ENCODE measurements at regions not wholly inside any gene's neighbourhood (a gene's known extent, or its start where the extent isn't known, plus 50 kb on each side); places are given as distances from the start of the nearest gene placed in this dataset.

DNA sequence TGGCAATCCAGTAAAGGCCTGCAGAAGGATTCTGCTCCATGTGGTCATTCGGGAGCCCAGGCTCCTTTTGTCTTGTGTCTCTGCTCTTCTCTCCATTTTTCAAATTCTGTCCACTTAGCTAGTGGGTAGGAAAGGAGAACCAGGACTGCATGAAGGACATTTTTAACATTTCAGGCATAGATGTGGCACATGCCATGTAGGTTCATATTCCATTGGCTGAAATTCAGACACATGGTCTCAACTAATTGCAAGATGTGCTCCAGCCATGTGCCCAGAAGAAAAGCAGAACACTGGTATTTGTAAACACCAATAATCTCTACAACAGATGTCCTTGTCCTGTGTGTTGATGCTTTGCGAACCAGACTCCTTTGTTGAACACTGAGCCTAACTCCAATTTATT is 85.2 kb upstream of the WLS start:
- Histone ChIP-seq H3K27me3 (ENCODE audit: control insufficient read depth, insufficient read depth, low read length) (no peaks in the 10 kb centered on the region), H3K4me1 (ENCODE audit: control insufficient read depth, insufficient read depth, low read length) (peaks cover 4% of the 10 kb centered on the region), H3K36me3 (ENCODE audit: control insufficient read depth, insufficient read depth, low read length) (no peaks in the 10 kb centered on the region), H3K4me3 (ENCODE audit: low read depth, low read length) (no peak overlapping the region), H3K9me3 (ENCODE audit: control insufficient read depth, insufficient read depth, low read length) (no peaks in the 10 kb centered on the region), H3K9ac (ENCODE audit: low read depth, low read length) (no peak overlapping the region)

DNA sequence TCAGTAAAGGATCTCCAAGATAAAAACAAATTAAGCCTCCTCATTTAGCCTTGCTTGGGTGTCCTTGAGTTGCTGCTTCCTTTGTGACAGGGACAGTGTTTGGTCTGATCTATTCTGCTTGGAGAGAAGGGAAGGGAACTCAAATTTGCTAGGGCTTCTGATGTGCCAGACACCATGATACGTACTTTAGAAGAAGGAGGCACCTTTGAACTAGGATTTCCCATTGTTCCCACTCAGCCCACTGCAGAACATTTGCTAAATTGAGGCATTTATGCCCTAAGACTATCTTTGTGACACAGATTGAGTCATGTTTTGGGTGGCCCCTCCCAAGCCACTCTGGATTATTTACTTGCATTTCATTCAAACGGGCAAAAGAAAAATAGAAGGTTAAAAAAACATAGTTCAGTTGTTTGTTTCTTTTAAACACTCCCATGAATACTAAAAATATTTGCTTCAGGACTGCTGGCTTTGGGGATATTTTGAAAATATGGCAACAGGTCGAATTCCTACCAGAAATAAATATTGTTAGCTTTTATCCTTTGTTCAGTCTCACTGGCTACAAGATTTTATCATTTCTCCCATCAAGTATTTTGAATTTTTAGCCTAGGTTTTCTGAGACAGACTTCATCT is 81.9 kb upstream of the WLS start:
- no peaks in the 10 kb centered on the region for H3K36me3 ChIP-seq (ENCODE audit: control insufficient read depth, insufficient read depth, low read length)
- H3K4me1 ChIP-seq (ENCODE audit: control insufficient read depth, insufficient read depth, low read length) = no peaks in the 10 kb centered on the region
- no peak overlapping the region for H3K9ac ChIP-seq (ENCODE audit: low read depth, low read length)
- H3K27me3 ChIP-seq (ENCODE audit: control insufficient read depth, insufficient read depth, low read length) = peaks cover 2% of the 10 kb centered on the region
- H3K9me3 ChIP-seq (ENCODE audit: control insufficient read depth, insufficient read depth, low read length) = no peaks in the 10 kb centered on the region
- no peak overlapping the region for H3K4me3 ChIP-seq (ENCODE audit: low read depth, low read length)

DNA sequence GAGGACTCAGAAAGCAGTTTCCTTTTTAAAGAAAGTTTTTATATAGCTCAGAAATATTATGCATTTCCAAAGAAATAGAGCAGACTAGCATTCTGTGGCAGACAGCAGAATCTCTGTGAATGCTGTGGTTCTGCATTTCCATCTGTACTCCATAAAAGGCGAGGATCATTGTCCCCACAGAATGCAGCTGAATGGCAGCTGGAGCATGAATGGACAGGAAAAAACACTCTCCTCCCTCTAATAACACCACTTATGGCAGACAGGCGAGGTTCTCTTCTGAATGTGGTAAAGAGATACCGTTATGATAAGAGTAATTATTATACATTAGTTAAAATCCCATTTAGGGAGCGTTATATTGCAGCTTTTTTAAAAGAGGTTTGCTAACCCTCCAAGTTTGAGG is 81.4 kb upstream of the WLS start:
- Histone ChIP-seq H3K4me3 (ENCODE audit: low read depth, low read length) (no peak overlapping the region), H3K9ac (ENCODE audit: low read depth, low read length) (no peak overlapping the region), H3K27me3 (ENCODE audit: control insufficient read depth, insufficient read depth, low read length) (peaks cover 2% of the 10 kb centered on the region), H3K36me3 (ENCODE audit: control insufficient read depth, insufficient read depth, low read length) (no peaks in the 10 kb centered on the region), H3K9me3 (ENCODE audit: control insufficient read depth, insufficient read depth, low read length) (no peaks in the 10 kb centered on the region), H3K4me1 (ENCODE audit: control insufficient read depth, insufficient read depth, low read length) (no peaks in the 10 kb centered on the region)

DNA sequence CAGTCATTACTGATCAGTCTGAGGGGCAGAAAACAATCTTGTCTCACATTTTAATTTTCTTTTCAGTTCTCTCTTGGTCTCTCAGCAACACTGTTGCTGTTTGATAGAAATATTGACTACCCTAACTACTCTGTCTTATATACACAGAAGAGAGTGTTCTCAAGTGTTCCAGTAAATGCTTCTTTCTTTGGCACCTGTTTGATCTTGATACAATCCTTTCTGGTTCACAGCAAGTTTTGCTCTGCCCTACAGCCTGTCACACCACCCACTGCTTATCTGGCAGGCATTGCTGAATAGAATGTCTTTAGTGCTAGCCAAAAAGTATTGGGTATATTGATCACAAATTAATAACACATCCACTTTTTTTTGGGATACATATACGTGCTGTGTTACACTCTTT is 75.7 kb upstream of the WLS start:
- Histone ChIP-seq H3K9me3 (ENCODE audit: control insufficient read depth, insufficient read depth, low read length) (no peaks in the 10 kb centered on the region), H3K4me3 (ENCODE audit: low read depth, low read length) (no peak overlapping the region), H3K27me3 (ENCODE audit: control insufficient read depth, insufficient read depth, low read length) (peaks cover 16% of the 10 kb centered on the region), H3K36me3 (ENCODE audit: control insufficient read depth, insufficient read depth, low read length) (no peaks in the 10 kb centered on the region), H3K4me1 (ENCODE audit: control insufficient read depth, insufficient read depth, low read length) (no peaks in the 10 kb centered on the region), H3K9ac (ENCODE audit: low read depth, low read length) (no peak overlapping the region)

DNA sequence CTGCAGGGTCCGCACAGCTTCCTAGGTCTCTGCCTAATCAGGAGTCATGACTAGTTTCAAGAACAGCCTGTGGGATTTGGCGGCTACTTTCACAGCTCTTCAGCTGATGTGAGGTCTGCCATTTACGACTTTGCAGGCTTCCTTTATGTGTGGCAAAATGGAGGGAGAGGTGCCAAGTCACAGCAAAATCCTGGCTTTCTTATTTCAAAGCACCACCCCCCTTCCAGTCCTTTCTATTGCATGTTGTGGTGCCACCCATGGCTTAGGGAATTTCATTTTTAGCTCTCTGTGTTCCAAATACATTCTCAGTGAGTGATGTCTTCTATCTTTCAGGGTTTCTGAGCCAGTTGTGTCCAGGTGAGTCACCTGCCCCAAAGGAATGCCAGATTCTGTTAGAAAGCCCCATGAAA is 75.1 kb upstream of the WLS start:
- Histone ChIP-seq H3K4me3 (ENCODE audit: low read depth, low read length) (no peak overlapping the region), H3K9me3 (ENCODE audit: control insufficient read depth, insufficient read depth, low read length) (no peaks in the 10 kb centered on the region), H3K36me3 (ENCODE audit: control insufficient read depth, insufficient read depth, low read length) (no peaks in the 10 kb centered on the region), H3K9ac (ENCODE audit: low read depth, low read length) (no peak overlapping the region), H3K4me1 (ENCODE audit: control insufficient read depth, insufficient read depth, low read length) (no peaks in the 10 kb centered on the region), H3K27me3 (ENCODE audit: control insufficient read depth, insufficient read depth, low read length) (peaks cover 21% of the 10 kb centered on the region)

DNA sequence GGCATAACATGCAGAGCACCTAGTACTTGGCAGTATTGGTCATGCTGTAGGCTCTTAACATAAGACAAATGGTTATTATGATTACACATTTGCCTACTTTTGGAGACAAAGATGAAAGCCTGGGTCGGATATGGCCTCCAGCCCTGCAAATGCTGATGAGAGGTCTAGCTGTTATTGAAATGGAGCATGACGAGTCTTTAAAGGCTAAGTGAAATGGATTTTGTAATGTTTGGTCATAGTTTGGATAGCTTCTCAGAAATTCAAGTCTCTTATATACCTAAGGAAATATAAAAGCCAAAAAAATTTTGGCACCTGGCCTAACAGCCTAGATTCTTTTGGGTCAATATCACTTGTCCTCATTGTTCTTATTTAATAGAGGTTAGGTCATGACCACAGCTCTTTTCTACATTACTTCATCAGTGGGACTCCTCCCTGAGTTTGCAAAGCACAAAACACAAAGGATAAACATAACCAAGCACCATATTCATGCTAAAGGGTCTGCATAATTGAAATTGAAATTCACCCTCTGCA is 69.2 kb upstream of the WLS start:
- Histone ChIP-seq H3K4me1 (ENCODE audit: control insufficient read depth, insufficient read depth, low read length) (no peaks in the 10 kb centered on the region), H3K9ac (ENCODE audit: low read depth, low read length) (no peak overlapping the region), H3K36me3 (ENCODE audit: control insufficient read depth, insufficient read depth, low read length) (no peaks in the 10 kb centered on the region), H3K4me3 (ENCODE audit: low read depth, low read length) (no peak overlapping the region), H3K9me3 (ENCODE audit: control insufficient read depth, insufficient read depth, low read length) (no peaks in the 10 kb centered on the region), H3K27me3 (ENCODE audit: control insufficient read depth, insufficient read depth, low read length) (peaks cover 52% of the 10 kb centered on the region)

DNA sequence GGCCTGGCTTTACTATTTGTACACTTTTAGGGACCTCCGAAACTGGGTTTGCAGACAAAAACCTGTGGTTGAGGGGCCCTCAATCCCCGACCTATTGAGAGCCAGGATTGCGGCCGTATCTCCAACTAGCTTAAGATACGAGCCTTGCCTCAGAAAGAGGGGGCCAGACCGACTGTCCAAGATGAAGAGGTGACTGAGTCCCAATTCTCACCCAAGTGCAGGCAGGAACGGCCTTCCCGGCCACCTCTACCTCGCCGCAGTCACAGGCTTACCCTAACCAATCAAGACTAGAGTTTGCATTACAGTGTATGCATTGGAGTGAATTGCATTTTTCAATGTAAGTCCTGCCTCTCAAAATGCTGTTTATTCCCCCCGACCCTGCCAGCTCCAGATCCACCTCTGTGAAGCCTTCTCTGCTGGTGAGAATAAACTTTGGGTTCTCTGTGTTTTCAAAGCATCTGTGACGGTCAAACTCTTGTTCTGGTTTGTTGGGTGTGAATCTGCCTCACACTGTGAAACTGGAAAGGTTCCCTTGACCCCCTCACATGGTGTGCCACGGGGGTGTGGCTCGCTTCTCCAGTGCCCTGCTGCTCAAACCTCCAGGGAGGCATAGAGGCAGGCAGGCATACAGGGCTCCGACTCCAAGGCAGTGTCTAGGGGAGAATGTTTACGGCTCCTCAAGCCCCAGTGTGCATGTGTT is 62.2 kb upstream of the WLS start:
- Histone ChIP-seq H3K27me3 (ENCODE audit: control insufficient read depth, insufficient read depth, low read length) (peaks cover 83% of the 10 kb centered on the region), H3K9ac (ENCODE audit: low read depth, low read length) (no peak overlapping the region), H3K4me1 (ENCODE audit: control insufficient read depth, insufficient read depth, low read length) (peaks cover 17% of the 10 kb centered on the region), H3K4me3 (ENCODE audit: low read depth, low read length) (peak overlapping the region; percentile 31), H3K9me3 (ENCODE audit: control insufficient read depth, insufficient read depth, low read length) (no peaks in the 10 kb centered on the region), H3K36me3 (ENCODE audit: control insufficient read depth, insufficient read depth, low read length) (no peaks in the 10 kb centered on the region)

DNA sequence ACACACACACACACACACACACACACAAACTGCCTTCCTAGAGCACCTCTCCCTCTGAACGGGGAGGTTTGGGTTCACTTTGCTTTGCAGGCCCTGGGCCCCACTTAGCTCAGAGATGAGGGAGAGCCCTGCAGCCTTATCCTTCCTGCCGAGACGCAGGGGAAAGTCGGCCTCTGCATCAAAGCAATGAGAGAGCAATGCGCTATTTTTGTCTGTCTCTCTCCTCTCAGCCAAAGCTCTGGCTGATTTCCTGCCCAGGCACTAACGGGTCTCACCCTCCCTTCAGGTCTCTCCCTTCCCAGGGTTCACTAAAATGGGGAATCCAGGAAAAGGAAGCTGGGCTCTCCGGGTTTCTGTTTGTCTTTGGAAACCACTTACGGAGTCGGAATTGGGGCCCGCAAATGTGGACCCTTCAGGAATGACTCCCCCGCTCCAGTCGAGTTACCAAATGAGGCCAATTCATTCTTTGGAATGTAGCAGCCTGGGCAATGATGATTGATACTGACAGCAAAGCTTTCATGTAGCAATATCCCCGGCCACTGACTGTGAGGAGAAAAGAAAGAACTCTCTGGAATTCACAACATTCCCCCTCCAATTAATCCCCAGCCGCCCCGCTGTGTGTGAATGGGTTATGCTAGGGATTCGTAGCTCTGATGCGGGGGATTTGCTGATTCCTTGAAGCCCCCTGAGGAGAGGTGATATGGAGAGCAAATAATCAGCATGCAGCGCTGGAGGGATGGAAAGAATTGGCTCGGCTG is 61.5 kb upstream of the WLS start:
- H3K9ac ChIP-seq (ENCODE audit: low read depth, low read length) = no peak overlapping the region
- peaks cover 79% of the 10 kb centered on the region for H3K27me3 ChIP-seq (ENCODE audit: control insufficient read depth, insufficient read depth, low read length)
- peaks cover 17% of the 10 kb centered on the region for H3K4me1 ChIP-seq (ENCODE audit: control insufficient read depth, insufficient read depth, low read length)
- H3K9me3 ChIP-seq (ENCODE audit: control insufficient read depth, insufficient read depth, low read length) = no peaks in the 10 kb centered on the region
- H3K4me3 ChIP-seq (ENCODE audit: low read depth, low read length) = peak overlapping the region; percentile 31
- H3K36me3 ChIP-seq (ENCODE audit: control insufficient read depth, insufficient read depth, low read length) = no peaks in the 10 kb centered on the region

DNA sequence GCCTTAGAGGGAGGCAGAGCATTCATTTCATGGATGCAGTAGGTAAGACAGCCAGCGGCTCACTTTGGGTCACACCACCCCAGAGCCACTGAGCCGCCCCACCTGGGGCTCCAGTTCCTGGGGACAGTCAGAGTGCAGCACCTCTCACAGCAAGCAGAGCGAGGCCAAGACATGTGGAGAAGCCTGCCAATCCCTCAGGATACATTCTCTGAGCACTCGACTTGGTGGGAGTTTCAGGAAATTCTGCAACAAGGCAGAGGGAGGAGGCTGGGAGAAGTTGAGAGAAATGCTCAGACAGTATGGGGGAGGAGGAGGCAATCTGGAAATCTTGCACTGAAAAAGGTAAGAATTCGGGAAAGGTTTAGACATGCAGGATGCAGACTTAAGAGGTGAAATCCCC is 60.8 kb upstream of the WLS start:
- H3K4me1 ChIP-seq (ENCODE audit: control insufficient read depth, insufficient read depth, low read length) = peaks cover 17% of the 10 kb centered on the region
- peaks cover 74% of the 10 kb centered on the region for H3K27me3 ChIP-seq (ENCODE audit: control insufficient read depth, insufficient read depth, low read length)
- H3K9me3 ChIP-seq (ENCODE audit: control insufficient read depth, insufficient read depth, low read length) = no peaks in the 10 kb centered on the region
- no peak overlapping the region for H3K9ac ChIP-seq (ENCODE audit: low read depth, low read length)
- peak overlapping the region; percentile 31 for H3K4me3 ChIP-seq (ENCODE audit: low read depth, low read length)
- no peaks in the 10 kb centered on the region for H3K36me3 ChIP-seq (ENCODE audit: control insufficient read depth, insufficient read depth, low read length)

DNA sequence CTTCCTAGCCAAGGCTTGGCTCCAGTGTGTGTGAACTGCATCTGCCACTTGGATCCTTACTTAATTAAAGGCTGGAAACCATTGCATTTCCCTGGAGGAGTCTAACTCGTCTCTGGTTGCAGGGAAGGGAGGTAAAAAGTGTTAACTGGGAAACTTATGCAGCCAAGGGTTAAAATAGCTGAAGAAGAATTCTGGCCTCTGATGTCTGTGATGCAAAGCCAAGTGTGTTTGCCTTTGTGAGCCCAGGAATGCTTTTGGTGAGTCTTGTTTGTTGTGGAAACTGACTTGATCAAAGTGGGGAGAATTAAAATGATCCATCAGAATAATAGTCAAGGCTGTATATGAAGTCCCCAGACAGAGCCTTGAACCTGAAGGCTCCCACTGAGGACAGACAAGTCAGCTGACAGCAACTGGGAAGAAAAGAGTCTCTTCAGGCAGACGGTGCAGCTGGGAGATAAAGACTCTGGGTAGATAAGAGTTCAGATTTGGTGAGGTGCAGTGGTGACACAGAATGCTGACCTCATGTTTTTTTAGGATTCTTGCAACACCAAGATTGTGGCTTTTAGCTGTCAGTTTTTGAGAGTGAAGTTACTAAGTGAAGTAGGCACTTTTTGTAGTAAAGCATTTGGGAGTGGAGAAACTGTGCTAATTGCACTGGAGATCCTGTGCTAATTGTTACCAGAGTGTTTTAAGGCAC is 59.5 kb upstream of the WLS start:
- no peaks in the 10 kb centered on the region for H3K36me3 ChIP-seq (ENCODE audit: control insufficient read depth, insufficient read depth, low read length)
- H3K27me3 ChIP-seq (ENCODE audit: control insufficient read depth, insufficient read depth, low read length) = peaks cover 61% of the 10 kb centered on the region
- H3K9ac ChIP-seq (ENCODE audit: low read depth, low read length) = no peak overlapping the region

DNA sequence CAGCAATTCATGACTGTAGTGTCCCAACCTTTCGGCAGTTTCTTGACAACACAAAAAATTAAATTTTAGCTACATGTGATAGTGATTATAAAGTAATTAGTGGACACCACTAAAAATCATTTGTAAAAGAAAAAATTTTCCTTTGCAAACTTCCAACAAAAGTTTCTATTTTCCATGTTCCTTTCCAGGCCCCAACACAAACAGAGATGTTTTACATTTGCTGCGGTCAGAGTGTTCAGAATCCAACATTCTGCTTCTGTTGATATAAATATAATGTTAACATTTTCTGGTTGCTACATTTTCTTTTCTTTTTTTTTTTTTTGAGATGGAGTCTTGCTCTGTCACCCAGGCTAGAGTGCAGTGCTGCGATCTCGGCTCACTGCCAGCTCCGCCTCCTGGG is 54.9 kb upstream of the WLS start:
- Histone ChIP-seq H3K36me3 (ENCODE audit: control insufficient read depth, insufficient read depth, low read length) (no peaks in the 10 kb centered on the region), H3K27me3 (ENCODE audit: control insufficient read depth, insufficient read depth, low read length) (peaks cover 26% of the 10 kb centered on the region), H3K9me3 (ENCODE audit: control insufficient read depth, insufficient read depth, low read length) (no peaks in the 10 kb centered on the region), H3K9ac (ENCODE audit: low read depth, low read length) (no peak overlapping the region), H3K4me3 (ENCODE audit: low read depth, low read length) (no peak overlapping the region), H3K4me1 (ENCODE audit: control insufficient read depth, insufficient read depth, low read length) (peaks cover 1% of the 10 kb centered on the region)

More for the DNA sequence above, 59.5 kb upstream of the WLS start:
- H3K9me3 ChIP-seq (ENCODE audit: control insufficient read depth, insufficient read depth, low read length) = no peaks in the 10 kb centered on the region
- H3K4me1 ChIP-seq (ENCODE audit: control insufficient read depth, insufficient read depth, low read length) = peaks cover 17% of the 10 kb centered on the region
- H3K4me3 ChIP-seq (ENCODE audit: low read depth, low read length) = no peak overlapping the region
